Progenitor cell of endocrine pancreas (in vitro differentiated cells): ENCODE measurements at regions not wholly inside any gene's neighbourhood (a gene's known extent, or its start where the extent isn't known, plus 50 kb on each side); places are given as distances from the start of the nearest gene placed in this dataset.

ENCODE experiments used
- DNase-seq: peaks from one replicate; pipeline ENCODE4 v3.0.0; 2021; ENCODE audit warnings: low spot score; ENCODE audit not compliant: unreplicated experiment
- H3K27ac Mint-ChIP-seq: 2 replicates; pipeline ENCODE4 v1.8.0; 2021; ENCODE audit warnings: mild to moderate bottlenecking, moderate library complexity, mixed read lengths
- H3K27me3 Mint-ChIP-seq: 2 replicates; pipeline ENCODE4 v1.8.0; 2021; ENCODE audit warnings: mixed read lengths
- H3K36me3 Mint-ChIP-seq: 2 replicates; pipeline ENCODE4 v1.8.0; 2022; ENCODE audit warnings: mixed read lengths; ENCODE audit not compliant: insufficient read depth
- H3K4me1 Mint-ChIP-seq: 2 replicates; pipeline ENCODE4 v1.8.0; 2021; ENCODE audit warnings: low read depth, mixed read lengths
- H3K4me3 Mint-ChIP-seq: 2 replicates; pipeline ENCODE4 v1.8.0; 2021; ENCODE audit warnings: low read depth, mild to moderate bottlenecking, moderate library complexity, mixed read lengths
- H3K9me3 Mint-ChIP-seq: 2 replicates; pipeline ENCODE4 v1.8.0; 2021; ENCODE audit warnings: low read depth, mixed read lengths
- TF ChIP-seq, protein P1 (sequence below): fragments of 200-600 bp; sonication (generic); IDR thresholded peaks from one replicate; pipeline ENCODE4 v1.5.0; 2021; ENCODE audit warnings: antibody characterized with exemption, mild to moderate bottlenecking; ENCODE audit not compliant: unreplicated experiment

DNA sequence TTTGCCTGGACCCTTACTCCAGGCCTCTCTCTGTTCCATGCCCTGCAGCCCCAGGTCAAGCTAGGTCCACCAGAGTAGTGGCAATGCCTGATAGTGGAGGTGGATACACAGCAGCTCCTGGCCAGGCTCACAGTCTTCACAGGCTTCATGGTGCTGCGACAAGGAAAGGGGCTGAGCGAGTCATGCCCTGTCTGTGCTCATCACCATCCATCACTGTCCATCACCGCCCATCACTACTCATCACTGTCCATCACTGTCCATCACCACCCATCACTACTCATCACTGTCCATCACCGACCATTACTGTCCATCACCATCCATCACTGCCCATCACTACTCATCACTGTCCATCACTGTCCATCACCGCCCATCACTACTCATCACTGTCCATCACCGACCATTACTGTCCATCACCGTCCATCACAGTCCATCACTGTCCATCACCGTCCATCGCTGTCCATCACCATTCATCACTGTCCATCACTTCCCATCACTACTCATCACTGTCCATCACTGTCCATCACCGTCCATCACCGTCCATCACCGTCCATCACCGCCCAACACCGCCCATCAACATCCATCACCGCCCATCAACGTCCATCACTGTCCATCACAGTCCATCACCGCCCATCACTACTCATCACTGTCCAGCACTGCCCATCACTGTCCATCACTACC is 57.1 kb upstream of the OTOS start:
- no peak overlapping the region for H3K4me3 Mint-ChIP-seq
- H3K36me3 Mint-ChIP-seq = no peaks in the 10 kb centered on the region
- H3K9me3 Mint-ChIP-seq = no peaks in the 10 kb centered on the region
- H3K27ac Mint-ChIP-seq = no peak overlapping the region
- TF ChIP-seq, protein P1, sequence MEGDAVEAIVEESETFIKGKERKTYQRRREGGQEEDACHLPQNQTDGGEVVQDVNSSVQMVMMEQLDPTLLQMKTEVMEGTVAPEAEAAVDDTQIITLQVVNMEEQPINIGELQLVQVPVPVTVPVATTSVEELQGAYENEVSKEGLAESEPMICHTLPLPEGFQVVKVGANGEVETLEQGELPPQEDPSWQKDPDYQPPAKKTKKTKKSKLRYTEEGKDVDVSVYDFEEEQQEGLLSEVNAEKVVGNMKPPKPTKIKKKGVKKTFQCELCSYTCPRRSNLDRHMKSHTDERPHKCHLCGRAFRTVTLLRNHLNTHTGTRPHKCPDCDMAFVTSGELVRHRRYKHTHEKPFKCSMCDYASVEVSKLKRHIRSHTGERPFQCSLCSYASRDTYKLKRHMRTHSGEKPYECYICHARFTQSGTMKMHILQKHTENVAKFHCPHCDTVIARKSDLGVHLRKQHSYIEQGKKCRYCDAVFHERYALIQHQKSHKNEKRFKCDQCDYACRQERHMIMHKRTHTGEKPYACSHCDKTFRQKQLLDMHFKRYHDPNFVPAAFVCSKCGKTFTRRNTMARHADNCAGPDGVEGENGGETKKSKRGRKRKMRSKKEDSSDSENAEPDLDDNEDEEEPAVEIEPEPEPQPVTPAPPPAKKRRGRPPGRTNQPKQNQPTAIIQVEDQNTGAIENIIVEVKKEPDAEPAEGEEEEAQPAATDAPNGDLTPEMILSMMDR = no peak
- no peak for DNase-seq
- H3K27me3 Mint-ChIP-seq = peaks cover 10% of the 10 kb centered on the region
- peaks cover 3% of the 10 kb centered on the region for H3K4me1 Mint-ChIP-seq

GRCh38 chr2:240198226-240198625 is 57.8 kb upstream of the OTOS start:
- Mint-ChIP-seq H3K4me3 (no peak overlapping the region), H3K9me3 (no peaks in the 10 kb centered on the region), H3K36me3 (no peaks in the 10 kb centered on the region), H3K27ac (no peak overlapping the region), H3K4me1 (peaks cover 3% of the 10 kb centered on the region), H3K27me3 (peaks cover 15% of the 10 kb centered on the region)
- TF ChIP-seq, protein P1 = no peak
- no peak for DNase-seq

GRCh38 chr2:240199133-240199870 is 58.8 kb upstream of the OTOS start:
- no peaks in the 10 kb centered on the region for H3K9me3 Mint-ChIP-seq
- TF ChIP-seq, protein P1 = no peak
- peaks cover 3% of the 10 kb centered on the region for H3K4me1 Mint-ChIP-seq
- H3K27ac Mint-ChIP-seq = no peak overlapping the region
- H3K4me3 Mint-ChIP-seq = no peak overlapping the region
- DNase-seq = no peak
- peaks cover 13% of the 10 kb centered on the region for H3K27me3 Mint-ChIP-seq
- H3K36me3 Mint-ChIP-seq = no peaks in the 10 kb centered on the region

DNA sequence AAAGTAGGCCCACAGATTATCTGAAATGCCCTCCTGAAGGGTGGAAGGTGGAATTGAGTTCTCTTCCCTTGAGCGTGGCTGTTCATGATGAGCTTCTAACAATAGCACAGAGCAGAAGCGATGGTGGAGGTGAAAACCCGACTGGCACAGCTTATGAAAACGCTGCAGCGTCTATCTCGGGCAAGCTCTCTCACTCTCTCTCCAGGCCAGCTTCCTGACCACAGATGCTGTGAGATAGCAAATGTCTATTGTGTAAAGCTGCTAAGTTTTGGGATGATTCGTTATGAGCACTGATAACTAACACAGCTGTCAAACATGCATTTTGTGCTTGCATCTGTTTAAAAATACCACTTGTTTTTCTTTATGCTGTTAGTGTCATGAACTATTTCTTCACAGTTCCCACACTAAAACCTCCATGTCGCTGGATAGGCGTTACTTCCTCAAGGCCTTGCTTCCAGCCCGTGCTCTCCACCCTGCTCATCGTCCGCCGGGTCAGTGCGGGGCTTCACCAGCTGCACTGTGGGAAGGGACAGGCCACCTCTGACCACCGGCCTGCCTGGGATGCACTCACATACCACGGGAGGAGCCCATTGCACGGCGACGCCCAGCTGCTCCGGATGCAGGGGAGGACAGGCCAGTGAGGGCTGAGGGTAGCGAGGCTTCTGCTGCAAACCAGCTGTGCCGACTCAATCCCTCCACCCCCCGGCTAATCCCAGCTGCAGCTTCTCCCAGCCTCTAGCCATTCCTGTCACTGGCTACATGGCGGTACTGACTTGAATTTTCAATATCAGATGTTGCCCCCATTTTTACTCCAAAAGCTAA is 60.0 kb upstream of the OTOS start:
- TF ChIP-seq, protein P1 = no peak
- Mint-ChIP-seq H3K9me3 (no peaks in the 10 kb centered on the region), H3K27me3 (peaks cover 18% of the 10 kb centered on the region), H3K4me1 (no peaks in the 10 kb centered on the region), H3K36me3 (no peaks in the 10 kb centered on the region), H3K27ac (no peak overlapping the region), H3K4me3 (no peak overlapping the region)
- DNase-seq = no peak

GRCh38 chr2:240201866-240202265 is 61.4 kb upstream of the OTOS start:
- H3K9me3 Mint-ChIP-seq = no peaks in the 10 kb centered on the region
- H3K36me3 Mint-ChIP-seq = no peaks in the 10 kb centered on the region
- H3K27ac Mint-ChIP-seq = no peak overlapping the region
- no peaks in the 10 kb centered on the region for H3K4me1 Mint-ChIP-seq
- peaks cover 18% of the 10 kb centered on the region for H3K27me3 Mint-ChIP-seq
- TF ChIP-seq, protein P1 = no peak
- DNase-seq = no peak
- no peak overlapping the region for H3K4me3 Mint-ChIP-seq
